Neural cell (in vitro differentiated cells): ENCODE measurements at regions not wholly inside any gene's neighbourhood (a gene's known extent, or its start where the extent isn't known, plus 50 kb on each side); places are given as distances from the start of the nearest gene placed in this dataset.

Source experiments
- CTCF ChIP-seq: fragments of 450-650 bp; IDR thresholded peaks from 2 replicates; pipeline ENCODE4 v1.5.1; 2014; ENCODE audit warnings: antibody characterized with exemption, mild to moderate bottlenecking, moderate library complexity; ENCODE audit not compliant: poor library complexity, severe bottlenecking
- EZH2 ChIP-seq: fragments of 200-600, 300-800 bp; shearing (Covaris generic), sonication (generic); IDR thresholded peaks from 2 replicates; pipeline ENCODE4 v1.6.1; 2014; ENCODE audit warnings: antibody characterized with exemption, low read length, borderline replicate concordance, mild to moderate bottlenecking; ENCODE audit not compliant: insufficient read depth, poor library complexity, severe bottlenecking
- POLR2AphosphoS5 ChIP-seq: IDR thresholded peaks from 2 replicates; pipeline ENCODE4 v1.6.1; 2012
- REST ChIP-seq: IDR thresholded peaks from 2 replicates; pipeline ENCODE4 v1.6.1; 2012; ENCODE audit warnings: borderline replicate concordance
- TAF1 ChIP-seq: IDR thresholded peaks from 2 replicates; pipeline ENCODE4 v1.6.1; 2012; ENCODE audit warnings: low read depth

- TF ChIP-seq POLR2AphosphoS5 (no peak), CTCF (no peak), EZH2 (no peak), TAF1 (no peak), REST (no peak)
These were observed 208.4 kb upstream of the MEX3C start for GRCh38 chr18:51405683-51406477.
